HL-60 (cell line): ENCODE measurements at regions not wholly inside any gene's neighbourhood (a gene's known extent, or its start where the extent isn't known, plus 50 kb on each side); places are given as distances from the start of the nearest gene placed in this dataset.

Experiments
- DNase-seq, 2 experiments: peaks; one replicate each; pipeline ENCODE4 v3.0.0-alpha.2; 2010 to 2020; ENCODE audit warnings: low read depth in 1 of 2, low spot score in 1 of 2
- H3K27ac ChIP-seq: fragments of 250-450 bp; sonication (Bioruptor Pico); replicated peaks from 2 replicates; pipeline ENCODE4 v1.5.1; 2020; ENCODE audit warnings: mild to moderate bottlenecking, moderate library complexity
- H3K27me3 ChIP-seq: fragments of 250-450 bp; sonication (Bioruptor Pico); 2 replicates; pipeline ENCODE4 v1.5.1; 2021; ENCODE audit warnings: mild to moderate bottlenecking, moderate library complexity; ENCODE audit not compliant: insufficient read depth, poor library complexity, severe bottlenecking
- H3K4me3 ChIP-seq: replicated peaks from 2 replicates; pipeline ENCODE4 v1.5.1; 2011; ENCODE audit warnings: mild to moderate bottlenecking, control low read depth, low read length; ENCODE audit not compliant: insufficient read depth
- CTCF ChIP-seq: IDR thresholded peaks from one replicate; pipeline ENCODE4 v1.5.1; 2011; ENCODE audit warnings: low read length, control low read depth, inconsistent platforms; ENCODE audit not compliant: insufficient read depth
- GABPA ChIP-seq: IDR thresholded peaks from 2 replicates; pipeline ENCODE4 v1.6.1; 2012; ENCODE audit warnings: low read depth
- POLR2AphosphoS5 ChIP-seq: IDR thresholded peaks from 2 replicates; pipeline ENCODE4 v1.6.1; 2012; ENCODE audit warnings: low read depth
- SPI1 ChIP-seq: IDR thresholded peaks from 2 replicates; pipeline ENCODE4 v1.6.1; 2012; ENCODE audit warnings: low read depth, mild to moderate bottlenecking, borderline replicate concordance
- TF ChIP-seq, protein P1 (sequence below): IDR thresholded peaks from 2 replicates; pipeline ENCODE4 v1.6.1; 2012; ENCODE audit warnings: low read depth; ENCODE audit not compliant: insufficient replicate concordance

GRCh38 chr18:77911971-77912605 is 662.4 kb downstream of the GALR1 start:
- H3K27ac ChIP-seq = no peak overlapping the region
- TF ChIP-seq SPI1 (no peak), POLR2AphosphoS5 (no peak), GABPA (no peak), CTCF (no peak)
- TF ChIP-seq, protein P1, sequence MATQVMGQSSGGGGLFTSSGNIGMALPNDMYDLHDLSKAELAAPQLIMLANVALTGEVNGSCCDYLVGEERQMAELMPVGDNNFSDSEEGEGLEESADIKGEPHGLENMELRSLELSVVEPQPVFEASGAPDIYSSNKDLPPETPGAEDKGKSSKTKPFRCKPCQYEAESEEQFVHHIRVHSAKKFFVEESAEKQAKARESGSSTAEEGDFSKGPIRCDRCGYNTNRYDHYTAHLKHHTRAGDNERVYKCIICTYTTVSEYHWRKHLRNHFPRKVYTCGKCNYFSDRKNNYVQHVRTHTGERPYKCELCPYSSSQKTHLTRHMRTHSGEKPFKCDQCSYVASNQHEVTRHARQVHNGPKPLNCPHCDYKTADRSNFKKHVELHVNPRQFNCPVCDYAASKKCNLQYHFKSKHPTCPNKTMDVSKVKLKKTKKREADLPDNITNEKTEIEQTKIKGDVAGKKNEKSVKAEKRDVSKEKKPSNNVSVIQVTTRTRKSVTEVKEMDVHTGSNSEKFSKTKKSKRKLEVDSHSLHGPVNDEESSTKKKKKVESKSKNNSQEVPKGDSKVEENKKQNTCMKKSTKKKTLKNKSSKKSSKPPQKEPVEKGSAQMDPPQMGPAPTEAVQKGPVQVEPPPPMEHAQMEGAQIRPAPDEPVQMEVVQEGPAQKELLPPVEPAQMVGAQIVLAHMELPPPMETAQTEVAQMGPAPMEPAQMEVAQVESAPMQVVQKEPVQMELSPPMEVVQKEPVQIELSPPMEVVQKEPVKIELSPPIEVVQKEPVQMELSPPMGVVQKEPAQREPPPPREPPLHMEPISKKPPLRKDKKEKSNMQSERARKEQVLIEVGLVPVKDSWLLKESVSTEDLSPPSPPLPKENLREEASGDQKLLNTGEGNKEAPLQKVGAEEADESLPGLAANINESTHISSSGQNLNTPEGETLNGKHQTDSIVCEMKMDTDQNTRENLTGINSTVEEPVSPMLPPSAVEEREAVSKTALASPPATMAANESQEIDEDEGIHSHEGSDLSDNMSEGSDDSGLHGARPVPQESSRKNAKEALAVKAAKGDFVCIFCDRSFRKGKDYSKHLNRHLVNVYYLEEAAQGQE = no peak
- H3K4me3 ChIP-seq = no peak overlapping the region
- no peak for DNase-seq
- peaks cover 2% of the 10 kb centered on the region for H3K27me3 ChIP-seq

DNA sequence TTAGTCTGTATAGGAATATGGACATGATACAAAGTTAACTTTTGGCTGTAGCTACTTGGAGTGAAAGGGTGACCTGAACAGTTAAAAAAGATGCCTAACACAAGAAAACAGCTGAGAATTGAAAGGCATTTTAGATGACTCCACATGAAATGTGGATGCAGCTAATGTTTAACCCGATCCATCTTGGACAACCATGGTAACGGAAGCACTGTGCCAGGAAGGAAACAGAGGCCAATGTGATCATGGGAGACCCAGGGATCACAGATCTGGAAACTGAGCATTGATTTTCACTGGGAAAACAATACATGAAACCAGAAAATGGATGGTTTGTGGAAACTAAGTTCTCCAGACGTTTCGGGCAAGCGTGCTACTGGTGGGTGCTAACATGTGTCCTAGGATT is 669.1 kb downstream of the GALR1 start:
- no peak overlapping the region for H3K27ac ChIP-seq
- peaks cover 2% of the 10 kb centered on the region for H3K27me3 ChIP-seq
- no peak for DNase-seq
- H3K4me3 ChIP-seq = no peak overlapping the region
- TF ChIP-seq CTCF (no peak), POLR2AphosphoS5 (no peak), GABPA (no peak), SPI1 (no peak)
- TF ChIP-seq, protein P1 = no peak

DNA sequence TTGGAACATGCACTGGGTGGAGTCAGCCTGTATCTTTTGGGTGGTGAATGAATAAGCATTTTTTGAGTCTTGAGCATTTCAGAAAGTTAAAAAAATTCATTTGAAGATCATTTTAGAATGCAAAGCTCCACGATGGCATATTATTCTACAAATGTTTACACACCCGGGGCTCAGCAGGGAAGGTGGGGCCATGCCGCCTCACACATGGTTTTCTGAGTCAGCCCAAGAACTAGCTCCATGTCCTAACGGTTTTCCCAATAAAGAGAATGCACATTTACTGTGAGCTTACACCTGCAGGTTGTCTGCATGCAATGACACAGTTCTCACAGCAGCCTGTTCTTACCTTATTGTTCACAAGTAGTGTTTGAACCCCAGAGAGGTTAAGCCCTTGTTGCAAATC is 670.3 kb downstream of the GALR1 start:
- peaks cover 2% of the 10 kb centered on the region for H3K27me3 ChIP-seq
- TF ChIP-seq, protein P1 = no peak
- TF ChIP-seq CTCF = no peak
- TF ChIP-seq POLR2AphosphoS5 = no peak
- no peak for TF ChIP-seq SPI1
- no peak for TF ChIP-seq GABPA
- DNase-seq = no peak
- H3K27ac ChIP-seq = no peak overlapping the region
- H3K4me3 ChIP-seq = no peak overlapping the region
